ENCODE measurements at regions not wholly inside any gene's neighbourhood (a gene's known extent, or its start where the extent isn't known, plus 50 kb on each side); places are given as distances from the start of the nearest gene placed in this dataset.
"Not testable (repeated sequence)": the region's sequence is repeated elsewhere in the genome, so short reads cannot be mapped to it uniquely, and the experiment has no call there.

DNA sequence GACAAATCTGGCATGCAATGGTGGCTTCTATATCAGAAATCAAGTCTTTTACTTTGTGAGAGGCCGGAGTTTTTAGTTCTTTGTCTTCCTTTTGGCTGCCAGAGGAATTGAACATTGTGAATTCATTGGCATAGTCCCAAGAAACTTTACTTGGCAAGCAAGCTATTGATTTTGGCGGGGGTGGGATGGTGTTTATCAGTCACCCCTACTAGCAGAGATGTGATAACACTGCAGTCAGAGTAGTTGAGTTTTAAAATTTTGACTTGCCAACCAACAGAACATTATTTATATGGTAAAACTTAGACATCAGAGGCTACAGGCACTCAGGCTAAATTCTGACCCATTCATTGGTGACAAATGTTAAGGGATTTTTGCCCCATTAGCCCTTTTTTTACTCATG is 129.7 kb downstream of the FAM72C start:
- DNase-seq (ENCODE audit: low read depth in 2 of 2, low spot score in 1 of 2) = not testable (repeated sequence)

DNA sequence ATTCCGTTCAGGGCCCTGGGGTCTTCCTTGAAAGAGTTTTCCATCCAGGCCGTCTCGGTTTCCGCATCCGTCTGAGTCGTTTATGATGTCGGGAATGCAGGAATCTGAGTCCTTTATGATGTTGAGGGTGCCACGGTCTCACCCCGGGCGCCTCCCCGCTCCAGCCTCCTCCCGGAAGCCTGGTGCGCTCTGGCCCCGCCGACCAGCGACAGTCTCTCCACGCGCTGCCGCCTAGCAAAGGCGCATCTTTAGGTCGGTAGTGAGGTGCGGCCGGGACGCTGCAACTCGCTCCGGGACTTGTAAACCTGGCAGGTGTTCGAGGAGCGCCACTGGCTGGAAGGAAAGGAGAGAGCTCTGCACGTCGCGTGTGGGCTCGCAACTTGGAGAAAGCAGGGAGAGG is 132.6 kb downstream of the FAM72C start:
- not testable (repeated sequence) for DNase-seq (ENCODE audit: low read depth in 2 of 2, low spot score in 1 of 2)

DNA sequence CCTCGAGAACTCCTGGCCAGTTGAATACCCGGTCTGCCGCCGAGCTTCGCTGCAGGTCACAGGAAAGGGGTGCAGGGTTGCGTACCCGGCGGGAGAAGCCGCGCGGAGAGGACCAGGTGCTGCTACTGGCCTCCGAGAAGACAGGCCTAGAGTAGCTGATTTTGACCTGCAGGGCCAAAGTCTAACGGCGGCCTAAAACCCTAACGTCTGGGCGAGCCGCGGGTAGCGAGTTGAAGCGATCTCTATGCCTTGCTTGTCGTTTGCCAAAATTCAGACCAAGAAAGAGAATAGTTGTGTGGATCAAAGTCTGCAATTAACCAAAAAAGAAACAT is 133.2 kb downstream of the FAM72C start:
- DNase-seq (ENCODE audit: low read depth in 2 of 2, low spot score in 1 of 2) = not testable (repeated sequence)

DNA sequence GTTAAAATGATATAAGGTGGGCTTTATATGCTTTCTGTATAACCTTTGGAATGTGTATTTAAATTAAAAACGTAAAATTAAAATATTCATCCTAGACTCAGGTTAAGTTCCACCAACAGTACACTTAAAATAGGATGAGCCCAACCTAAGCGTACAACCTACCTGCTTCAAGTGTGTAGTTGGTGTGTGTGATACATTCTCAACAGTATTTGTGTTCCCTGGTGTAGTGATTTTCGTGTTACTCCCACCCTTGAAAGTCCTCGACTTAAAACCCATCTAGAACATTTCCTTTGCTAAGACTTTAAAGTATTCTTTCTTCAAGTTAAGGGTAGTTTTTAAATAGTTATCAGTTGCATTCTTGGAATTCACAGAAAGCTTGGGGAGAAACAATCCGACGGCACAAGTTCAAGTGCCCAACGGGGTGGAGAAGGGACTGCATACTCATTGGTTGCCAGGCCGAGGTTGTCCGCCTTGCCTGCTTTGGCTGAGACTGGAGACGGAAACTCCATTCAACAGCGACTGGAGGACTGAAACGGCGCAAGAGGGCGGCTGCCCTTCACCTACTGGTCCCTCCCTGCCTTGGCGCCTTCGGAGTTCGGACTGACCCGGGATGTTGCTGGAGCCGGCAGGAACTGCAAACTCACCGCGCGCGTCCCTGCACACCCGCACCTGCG is 133.7 kb downstream of the FAM72C start:
- DNase-seq (ENCODE audit: low read depth in 2 of 2, low spot score in 1 of 2) = not testable (repeated sequence)

DNA sequence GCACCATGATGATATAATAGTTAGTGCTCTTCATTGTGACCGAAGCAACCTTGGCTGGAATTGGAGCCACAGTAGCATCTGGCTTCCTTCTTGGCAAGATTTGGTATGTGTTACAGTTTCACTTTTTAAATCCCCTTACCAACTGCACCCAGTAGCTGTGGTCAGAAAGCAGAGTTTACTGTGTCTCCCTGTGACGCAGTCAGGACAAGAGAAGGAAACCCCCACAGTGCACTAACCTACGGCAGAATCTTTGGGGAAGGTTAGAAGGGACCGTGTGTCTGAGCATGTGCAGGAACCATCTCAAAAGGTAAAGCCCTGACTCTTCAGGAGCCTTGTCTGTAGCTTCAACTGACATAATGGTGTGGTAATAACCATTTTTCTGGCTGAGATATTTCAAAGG is 138.4 kb downstream of the FAM72C start:
- not testable (repeated sequence) for DNase-seq (ENCODE audit: low read depth in 2 of 2, low spot score in 1 of 2)

DNA sequence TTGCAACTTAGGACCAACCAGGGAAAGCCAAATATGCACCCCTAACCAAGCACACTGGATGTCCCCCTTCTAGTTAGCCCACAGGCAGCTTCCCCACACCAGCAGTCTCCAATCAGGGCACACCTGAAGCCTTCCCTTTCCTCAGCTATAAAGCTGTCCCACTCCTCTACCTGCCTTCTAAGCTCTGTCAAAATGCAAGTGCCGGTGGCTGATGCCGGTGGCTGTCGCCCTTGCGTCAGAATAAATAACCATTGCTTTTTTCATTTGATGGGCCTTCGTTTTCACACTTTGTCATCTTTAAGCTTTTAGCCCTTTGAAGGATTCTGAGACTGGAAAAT is 139.4 kb downstream of the FAM72C start:
- not testable (repeated sequence) for DNase-seq (ENCODE audit: low read depth in 2 of 2, low spot score in 1 of 2)

DNA sequence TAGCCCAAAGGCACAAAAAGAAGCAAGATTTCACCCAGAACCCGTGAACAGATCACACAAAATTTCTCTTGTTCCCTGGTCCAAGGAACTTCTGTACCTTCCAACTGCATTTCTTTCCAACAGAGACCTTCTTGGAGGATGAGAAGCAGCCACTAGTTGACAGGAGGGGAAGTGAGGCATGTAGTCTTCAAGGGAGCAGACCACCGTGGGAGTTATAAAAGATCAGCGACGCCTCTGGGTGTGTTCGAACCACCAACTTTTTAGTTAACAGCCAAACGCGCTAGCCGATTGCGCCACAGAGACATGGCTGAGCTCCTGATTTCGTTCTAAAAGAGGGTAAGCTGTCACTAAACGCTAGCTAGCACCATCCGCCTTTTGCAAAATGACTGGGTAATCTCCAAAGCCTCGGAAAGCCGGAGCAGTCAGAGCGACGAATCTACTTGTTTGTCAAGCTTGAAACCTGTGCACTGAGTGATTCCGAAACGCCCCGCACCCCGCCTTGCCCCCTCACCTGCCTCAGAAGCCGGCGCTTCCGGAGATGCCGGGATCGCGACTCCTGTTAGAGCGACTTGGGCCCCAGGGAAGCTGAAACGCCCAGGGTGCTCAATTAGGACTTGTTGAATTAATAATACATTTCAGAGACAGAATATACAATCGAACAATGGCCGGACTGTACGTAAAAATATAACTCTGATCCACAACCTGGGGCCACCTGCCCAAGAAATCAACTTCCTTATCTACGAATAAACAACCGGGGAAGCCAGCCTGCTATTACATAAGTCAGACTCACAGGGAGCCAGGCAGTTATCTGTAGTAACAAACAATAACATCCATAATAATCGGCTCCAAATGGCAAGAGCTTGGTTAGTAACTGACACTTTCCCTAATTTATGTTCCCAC is 140.1 kb downstream of the FAM72C start:
- not testable (repeated sequence) for DNase-seq (ENCODE audit: low read depth in 2 of 2, low spot score in 1 of 2)

DNA sequence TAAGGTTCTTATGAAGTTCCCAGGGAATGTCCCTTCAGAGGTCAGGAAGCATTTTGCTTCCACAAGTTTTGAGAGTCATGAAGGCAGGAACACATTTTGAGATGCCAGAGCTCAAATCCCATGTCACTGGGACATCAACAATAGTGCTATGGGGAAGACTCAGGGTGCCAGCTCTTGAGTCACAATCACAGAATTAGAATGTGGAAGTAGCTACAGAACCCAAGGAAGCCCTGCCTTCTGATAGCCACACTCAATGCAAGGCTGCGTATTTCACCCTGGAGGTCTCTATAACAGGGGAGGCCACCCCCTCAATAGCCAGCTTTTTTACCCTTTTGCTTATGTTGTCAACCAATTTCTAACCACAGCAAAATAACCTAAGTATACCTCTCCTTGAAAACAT is 145.6 kb downstream of the FAM72C start:
- DNase-seq (ENCODE audit: low read depth in 2 of 2, low spot score in 1 of 2) = not testable (repeated sequence)

DNA sequence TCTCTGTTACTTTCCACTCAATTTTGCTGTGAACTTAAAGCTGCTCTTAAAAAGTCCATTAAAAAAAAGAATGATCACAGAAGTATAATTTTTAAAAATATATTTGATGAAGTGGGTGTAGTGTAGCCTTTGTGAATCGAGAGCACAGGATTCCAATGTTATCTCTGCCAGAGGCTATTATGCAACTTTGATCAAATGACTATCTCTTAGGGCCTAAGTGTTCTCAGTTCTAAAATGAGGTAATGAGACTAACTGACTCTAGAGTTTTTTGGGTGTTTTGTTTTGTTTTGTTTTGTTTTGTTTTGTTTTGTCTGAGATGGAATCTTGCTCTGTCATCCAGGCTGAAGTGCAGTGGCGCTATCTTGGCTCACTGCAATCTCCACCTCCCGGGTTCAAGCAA is 147.5 kb downstream of the FAM72C start:
- not testable (repeated sequence) for DNase-seq (ENCODE audit: low read depth in 2 of 2, low spot score in 1 of 2)

DNA sequence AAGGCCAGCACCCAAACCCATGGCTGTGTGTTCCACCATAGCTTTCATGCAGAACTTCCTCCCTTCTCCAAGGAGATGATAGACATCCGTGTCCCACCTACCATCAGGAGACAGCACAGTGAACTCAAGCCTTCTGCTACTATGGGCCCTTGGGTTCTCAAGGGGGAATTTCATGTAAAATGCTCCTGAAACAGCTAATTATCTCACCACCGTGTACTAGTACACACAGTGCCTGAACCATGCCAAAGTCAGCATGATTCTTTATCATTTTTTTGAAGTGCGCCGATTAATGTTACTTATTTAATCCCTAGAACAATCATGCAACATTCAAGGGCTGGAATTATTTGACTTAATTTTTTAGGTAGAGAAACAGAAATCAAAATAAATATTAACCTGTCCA is 151.7 kb downstream of the FAM72C start:
- not testable (repeated sequence) for DNase-seq (ENCODE audit: low read depth in 2 of 2, low spot score in 1 of 2)

DNA sequence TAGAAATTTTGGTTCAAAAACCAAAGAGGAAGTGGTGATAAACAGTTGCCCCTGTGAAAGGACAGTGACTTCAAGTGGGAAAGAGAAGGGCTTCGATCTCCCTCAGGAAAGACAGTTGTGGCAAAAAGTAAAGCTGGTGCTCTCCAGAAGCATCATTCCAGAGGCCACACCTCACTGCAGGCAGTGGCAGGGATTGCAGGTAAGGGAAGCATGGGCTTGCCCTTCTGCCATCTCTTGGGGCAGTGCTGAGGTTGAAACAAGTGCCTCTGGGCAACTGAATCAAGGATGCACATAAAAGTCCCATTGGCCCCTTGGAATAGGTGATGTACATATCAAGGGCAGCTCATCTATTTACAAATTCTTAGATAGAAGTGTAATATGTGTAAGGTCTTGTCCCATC is 155.4 kb downstream of the FAM72C start:
- DNase-seq (ENCODE audit: low read depth in 2 of 2, low spot score in 1 of 2) = not testable (repeated sequence)

DNA sequence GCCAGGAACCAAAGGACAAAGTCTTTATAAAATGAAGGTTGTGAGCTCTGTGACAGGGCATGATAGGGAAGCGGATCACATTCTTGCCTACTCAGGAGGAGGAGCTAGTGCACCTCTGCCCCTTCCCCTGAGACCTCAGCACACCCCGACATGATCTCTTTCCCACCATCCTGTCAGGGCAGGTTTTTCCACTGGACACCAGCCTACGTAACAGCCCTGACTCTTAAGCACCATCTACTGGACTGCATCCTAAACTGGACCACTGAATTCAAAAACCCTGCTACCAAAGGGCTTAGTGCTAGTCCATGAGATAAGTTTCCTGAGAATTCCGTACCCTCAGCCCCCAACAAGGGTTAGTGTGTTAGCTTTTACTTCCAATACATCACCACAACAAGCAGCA is 166.4 kb downstream of the FAM72C start:
- not testable (repeated sequence) for DNase-seq (ENCODE audit: low read depth in 2 of 2, low spot score in 1 of 2)

DNA sequence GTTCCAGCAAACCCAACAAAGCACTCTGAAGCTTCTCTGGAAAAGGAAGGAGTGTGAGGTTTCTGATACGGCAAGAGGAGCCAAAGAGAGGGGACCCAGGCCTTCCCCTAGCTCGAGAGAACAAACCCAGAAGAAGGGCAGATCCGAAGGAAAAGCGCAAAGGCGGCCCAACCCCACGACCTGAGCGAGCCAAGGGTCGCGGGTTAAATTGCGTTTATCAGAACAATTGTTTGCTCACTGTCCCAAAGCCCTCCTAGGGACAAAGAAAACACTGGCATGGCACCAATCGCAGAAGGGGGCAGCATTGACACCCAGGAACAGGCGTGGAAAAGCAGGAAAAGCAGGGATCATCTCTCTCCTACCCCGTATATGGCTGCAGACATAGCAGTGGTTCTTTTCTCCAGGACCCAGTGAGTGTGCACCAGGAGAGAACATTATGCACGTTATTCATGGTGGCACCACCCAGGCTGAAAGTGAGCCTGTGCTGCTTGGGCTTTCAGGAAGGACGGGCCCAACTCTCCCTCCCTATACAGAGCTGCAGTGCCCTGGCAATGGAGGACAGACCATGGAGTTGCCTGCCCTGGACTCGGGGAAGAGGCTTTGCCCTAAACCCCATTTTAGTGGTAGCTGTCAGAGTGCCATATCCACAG is 167.0 kb downstream of the FAM72C start:
- not testable (repeated sequence) for DNase-seq (ENCODE audit: low read depth in 2 of 2, low spot score in 1 of 2)

DNA sequence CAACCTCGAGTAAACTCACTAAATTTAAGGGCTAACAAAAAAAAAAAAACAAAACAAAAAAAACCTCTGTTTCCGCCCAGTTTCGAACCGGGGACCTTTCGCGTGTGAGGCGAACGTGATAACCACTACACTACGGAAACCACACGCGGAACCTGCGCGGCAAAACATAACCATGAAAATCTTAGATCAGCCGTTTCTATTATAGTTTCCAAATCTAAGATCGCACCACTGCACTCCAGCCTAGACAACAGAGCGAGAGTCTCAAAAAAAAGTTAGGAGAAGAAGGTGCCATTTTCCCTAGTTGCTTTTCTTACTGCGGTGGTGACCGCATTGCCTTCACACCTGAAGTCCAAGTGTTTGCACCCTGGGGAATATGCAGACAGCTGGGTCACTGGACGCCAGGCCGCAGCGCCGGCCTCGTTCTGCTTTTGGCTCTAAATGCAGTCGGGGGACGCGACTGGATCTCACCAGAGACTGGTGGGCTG is 167.8 kb downstream of the FAM72C start:
- not testable (repeated sequence) for DNase-seq (ENCODE audit: low read depth in 2 of 2, low spot score in 1 of 2)

DNA sequence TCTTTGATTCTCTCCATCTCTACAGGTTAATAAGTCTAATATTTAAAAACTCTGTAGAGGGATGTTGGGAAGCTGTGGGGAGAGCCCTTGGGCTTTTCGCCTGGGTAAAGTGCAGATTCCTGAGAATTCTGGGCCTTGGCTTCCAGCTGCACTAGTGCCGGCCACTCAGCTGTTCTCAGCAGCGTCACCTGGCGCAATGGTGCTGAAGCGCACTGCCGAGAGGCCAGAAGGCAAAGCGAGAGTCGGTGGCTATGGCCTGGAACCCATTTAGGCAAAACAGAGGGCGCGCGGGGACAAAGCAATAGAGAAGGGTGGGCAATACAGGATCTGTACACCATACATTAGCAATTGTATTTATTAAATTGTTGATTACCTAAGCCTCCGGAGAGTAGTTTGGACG is 168.7 kb downstream of the FAM72C start:
- DNase-seq (ENCODE audit: low read depth in 2 of 2, low spot score in 1 of 2) = not testable (repeated sequence)

DNA sequence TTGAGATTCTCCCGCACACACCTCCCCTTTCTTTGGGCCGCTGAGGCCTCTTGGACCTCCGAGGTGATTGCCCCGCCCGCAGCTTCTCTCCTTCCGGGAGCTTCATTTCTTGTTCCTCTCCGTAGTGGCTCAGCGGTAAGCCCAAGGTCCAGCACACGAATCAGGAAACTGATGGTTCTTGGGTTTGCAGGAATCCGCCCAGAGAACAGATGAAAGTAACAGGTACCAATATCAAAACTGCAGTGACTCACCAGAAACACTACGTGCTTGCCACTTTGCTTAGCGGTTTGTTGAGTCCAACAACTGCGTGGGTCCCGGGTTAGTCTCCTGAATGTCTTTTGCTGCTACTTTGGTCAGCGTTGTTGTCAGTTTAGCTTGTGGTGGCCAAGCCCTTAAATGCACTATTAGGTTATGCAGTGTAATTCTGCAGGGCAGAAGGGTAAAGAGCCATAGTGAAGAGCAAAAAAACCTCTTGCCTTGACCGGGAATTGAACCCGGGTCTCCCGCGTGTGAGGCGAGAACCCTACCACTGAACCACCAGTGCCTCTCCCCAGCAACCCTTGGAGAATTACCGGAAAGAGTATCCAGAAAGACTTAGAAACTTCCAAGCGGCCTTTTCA is 172.1 kb downstream of the FAM72C start:
- DNase-seq (ENCODE audit: low read depth in 2 of 2, low spot score in 1 of 2) = not testable (repeated sequence)

DNA sequence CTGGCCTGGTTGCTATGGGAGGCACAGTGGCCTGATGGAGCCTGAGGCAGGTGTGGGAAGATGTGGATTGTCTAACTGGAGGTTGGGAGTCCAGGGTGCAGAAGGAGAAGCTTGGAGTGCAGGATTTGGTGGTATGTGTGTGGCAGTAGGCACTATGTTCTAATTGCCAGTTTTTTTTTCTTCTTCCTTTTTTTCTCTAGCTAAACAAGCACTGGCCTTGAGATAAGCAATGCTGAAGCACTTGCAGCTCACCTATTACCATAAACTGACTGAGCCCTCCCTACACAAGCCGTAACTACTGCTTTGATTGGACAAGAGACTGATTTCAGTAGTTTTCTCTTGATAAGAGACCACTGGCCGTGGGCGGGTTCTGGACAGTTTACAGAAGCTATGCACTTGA is 175.4 kb downstream of the FAM72C start:
- not testable (repeated sequence) for DNase-seq (ENCODE audit: low read depth in 2 of 2, low spot score in 1 of 2)

DNA sequence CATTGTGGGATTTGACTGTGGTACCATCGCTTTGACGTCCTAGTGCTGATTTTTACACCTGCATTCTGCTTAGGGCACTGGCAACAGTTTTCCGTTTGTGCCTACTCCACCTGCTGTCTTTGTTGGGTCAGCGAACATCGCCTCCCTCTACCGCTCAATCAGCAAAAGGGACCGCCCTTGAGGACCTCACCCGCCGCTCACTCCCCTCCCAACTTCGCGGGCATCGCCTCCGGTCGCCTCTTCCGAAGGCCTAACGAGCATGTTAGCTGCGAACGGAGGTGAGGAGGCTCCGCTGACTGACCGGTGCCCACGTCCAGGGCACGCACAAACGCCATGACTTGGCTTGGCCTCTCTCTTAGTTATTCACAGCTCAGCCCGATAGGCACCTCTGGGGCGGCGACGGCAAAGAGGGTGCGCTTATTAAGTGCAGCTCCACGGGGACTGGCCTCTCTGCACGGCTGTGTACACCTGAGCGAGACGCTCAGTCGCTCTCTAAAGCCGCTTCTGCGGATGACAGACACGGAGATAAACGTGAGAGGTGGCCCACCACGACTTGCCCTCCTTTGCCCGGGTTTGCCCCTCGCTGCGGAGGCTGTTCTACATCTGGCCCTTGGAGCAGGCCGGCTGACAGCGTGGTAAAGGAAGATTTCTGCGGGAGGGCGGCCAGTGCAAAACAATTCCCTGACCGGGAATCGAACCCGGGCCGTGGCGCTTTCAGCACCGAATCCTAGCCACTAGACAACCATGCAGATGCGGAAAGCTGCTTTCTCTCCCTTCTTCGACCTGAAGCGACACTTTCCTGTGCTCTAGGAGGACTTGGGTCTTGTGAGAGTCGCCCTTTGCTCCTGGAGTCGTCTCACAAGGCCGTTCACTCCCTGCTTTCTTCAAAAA is 179.5 kb downstream of the FAM72C start:
- DNase-seq (ENCODE audit: low read depth in 2 of 2, low spot score in 1 of 2) = not testable (repeated sequence)

DNA sequence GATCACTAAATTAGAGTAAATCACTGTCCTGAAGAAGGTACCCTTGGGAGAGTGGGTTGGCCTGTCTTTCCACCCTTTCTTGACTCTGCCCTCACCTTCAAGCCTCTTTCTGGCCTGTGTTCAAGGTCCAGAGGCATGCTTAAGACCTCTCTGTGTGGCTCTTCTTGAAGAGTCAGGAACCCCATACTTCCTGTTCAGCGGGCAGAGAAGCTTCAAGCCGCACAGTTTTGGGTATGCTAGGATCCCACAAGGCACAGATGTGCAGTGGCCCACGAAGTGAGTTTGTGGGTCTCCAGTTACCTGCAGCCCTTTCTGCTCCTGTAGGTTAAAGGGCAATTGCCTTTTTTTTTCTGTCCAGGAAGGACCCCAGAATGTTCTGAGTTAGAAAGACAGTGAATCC is 185.4 kb downstream of the FAM72C start:
- not testable (repeated sequence) for DNase-seq (ENCODE audit: low read depth in 2 of 2, low spot score in 1 of 2)

DNA sequence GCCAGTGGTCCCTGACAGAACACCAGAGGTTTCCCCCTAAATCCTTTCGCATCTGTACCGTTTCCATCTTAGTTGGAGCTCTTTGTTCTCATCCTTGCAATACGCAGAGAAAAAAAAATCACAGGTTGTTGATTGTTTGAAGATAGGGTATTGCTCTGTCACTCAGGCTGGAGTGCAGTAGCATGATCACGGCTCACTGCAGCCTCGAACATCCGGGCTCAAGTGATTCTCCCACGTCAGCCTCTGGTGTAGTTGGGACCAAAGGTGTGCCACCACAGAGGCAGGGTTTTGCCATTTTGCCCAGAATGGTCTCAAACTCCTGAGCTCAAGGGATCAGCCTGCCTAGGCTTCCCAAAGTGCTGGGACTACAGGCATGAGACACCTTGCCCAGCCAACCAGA is 185.9 kb downstream of the FAM72C start:
- DNase-seq (ENCODE audit: low read depth in 2 of 2, low spot score in 1 of 2) = not testable (repeated sequence)

Measured in stimulated activated CD8-positive, alpha-beta memory T cell treated with anti-CD3 and anti-CD28 coated beads, Interleukin-4, amount 100 ng/mL, for 1 hour (primary cell).